ENCODE measurements at regions not wholly inside any gene's neighbourhood (a gene's known extent, or its start where the extent isn't known, plus 50 kb on each side); places are given as distances from the start of the nearest gene placed in this dataset.
"Not testable (repeated sequence)": the region's sequence is repeated elsewhere in the genome, so short reads cannot be mapped to it uniquely, and the experiment has no call there.

DNA sequence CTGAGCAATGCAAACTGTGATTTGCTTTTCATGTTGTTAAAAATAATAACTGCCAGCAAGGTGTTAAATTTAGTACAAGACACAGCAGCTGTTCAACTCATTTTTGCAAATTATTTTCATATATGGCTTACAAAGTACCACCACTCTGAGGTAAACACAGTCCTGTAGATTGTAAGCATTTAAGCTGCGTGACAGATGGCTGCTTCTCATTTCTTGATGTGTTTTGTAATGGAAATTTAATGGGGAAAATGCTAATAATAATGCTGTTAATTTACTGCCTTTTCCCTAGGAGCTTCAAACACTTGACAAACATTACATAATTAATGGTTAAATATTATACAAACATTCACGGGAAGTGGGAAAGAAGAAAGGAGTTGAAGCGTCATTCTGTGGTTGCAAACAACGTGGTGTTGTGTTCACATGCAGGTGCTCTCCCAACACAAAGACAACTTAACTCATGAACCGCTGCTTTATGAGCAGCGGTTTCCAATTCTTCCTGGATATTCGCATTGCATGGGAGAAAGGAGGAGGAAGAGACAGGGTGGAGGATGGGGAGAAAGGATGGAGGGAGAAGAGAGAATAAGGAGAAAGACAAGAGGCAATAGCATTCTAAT, 236.8 kb upstream of the VCX start:
- 24 to 40% methylated on average over 7 of the region's 7 CpGs for WGBS, 2 donors
- intact Hi-C loops (cut with DNase I) = no loop called here

GRCh38 chrX:7603387-7603786, 239.6 kb upstream of the VCX start:
- WGBS, 2 donors = 83 to 100% methylated on average over 1 to 2 of the region's 2 CpGs
- Histone ChIP-seq H3K36me3 (no peaks in the 10 kb centered on the region), H3K27ac (no peak overlapping the region), H3K4me1 (no peaks in the 10 kb centered on the region), H3K4me3 (no peak overlapping the region), H3K9me3 (no peaks in the 10 kb centered on the region), H3K27me3 (no peaks in the 10 kb centered on the region)
- intact Hi-C loops (cut with DNase I) = no loop called here
- TF ChIP-seq POLR2A (IDR thresholded peaks at IDR 0.05) = no peak
- TF ChIP-seq, protein P1, sequence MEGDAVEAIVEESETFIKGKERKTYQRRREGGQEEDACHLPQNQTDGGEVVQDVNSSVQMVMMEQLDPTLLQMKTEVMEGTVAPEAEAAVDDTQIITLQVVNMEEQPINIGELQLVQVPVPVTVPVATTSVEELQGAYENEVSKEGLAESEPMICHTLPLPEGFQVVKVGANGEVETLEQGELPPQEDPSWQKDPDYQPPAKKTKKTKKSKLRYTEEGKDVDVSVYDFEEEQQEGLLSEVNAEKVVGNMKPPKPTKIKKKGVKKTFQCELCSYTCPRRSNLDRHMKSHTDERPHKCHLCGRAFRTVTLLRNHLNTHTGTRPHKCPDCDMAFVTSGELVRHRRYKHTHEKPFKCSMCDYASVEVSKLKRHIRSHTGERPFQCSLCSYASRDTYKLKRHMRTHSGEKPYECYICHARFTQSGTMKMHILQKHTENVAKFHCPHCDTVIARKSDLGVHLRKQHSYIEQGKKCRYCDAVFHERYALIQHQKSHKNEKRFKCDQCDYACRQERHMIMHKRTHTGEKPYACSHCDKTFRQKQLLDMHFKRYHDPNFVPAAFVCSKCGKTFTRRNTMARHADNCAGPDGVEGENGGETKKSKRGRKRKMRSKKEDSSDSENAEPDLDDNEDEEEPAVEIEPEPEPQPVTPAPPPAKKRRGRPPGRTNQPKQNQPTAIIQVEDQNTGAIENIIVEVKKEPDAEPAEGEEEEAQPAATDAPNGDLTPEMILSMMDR (IDR thresholded peaks at IDR 0.05) = no peak
- DNase-seq = no peak

More for the DNA sequence above, 236.8 kb upstream of the VCX start:
- Histone ChIP-seq H3K4me3 (no peak overlapping the region), H3K9me3 (no peaks in the 10 kb centered on the region), H3K27ac (no peak overlapping the region), H3K27me3 (no peaks in the 10 kb centered on the region), H3K4me1 (no peaks in the 10 kb centered on the region), H3K36me3 (no peaks in the 10 kb centered on the region)
- TF ChIP-seq, protein P1 (IDR thresholded peaks at IDR 0.05) = no peak
- no peak for TF ChIP-seq POLR2A (IDR thresholded peaks at IDR 0.05)
- DNase-seq = no peak

GRCh38 chrX:7596822-7597221, 246.1 kb upstream of the VCX start:
- H3K36me3 ChIP-seq = no peaks in the 10 kb centered on the region
- no peak for DNase-seq
- intact Hi-C loops (cut with DNase I) = no loop called here
- no peak overlapping the region for H3K4me3 ChIP-seq
- TF ChIP-seq, protein P1 (IDR thresholded peaks at IDR 0.05) = no peak
- no peak for TF ChIP-seq POLR2A (IDR thresholded peaks at IDR 0.05)
- no peaks in the 10 kb centered on the region for H3K9me3 ChIP-seq
- WGBS, 2 donors = 43 to 68% methylated on average over 2 of the region's 2 CpGs
- H3K4me1 ChIP-seq = no peaks in the 10 kb centered on the region
- H3K27me3 ChIP-seq = no peaks in the 10 kb centered on the region
- no peak overlapping the region for H3K27ac ChIP-seq

DNA sequence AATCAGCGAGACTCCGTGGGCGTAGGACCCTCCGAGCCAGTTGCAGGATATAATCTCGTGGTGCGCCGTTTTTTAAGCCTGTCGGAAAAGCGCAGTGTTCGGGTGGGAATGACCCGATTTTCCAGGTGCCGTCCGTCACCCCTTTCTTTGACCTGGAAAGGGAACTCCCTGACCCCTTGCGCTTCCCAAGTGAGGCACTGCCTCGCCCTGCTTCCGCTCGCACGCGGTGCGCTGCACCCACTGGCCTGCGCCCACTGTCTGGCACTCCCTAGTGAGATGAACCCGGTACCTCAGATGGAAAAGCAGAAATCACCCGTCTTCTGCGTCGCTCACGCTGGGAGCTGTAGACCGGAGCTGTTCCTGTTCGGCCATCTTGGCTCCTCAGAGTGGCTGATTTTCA, 249.6 kb upstream of the VCX start:
- H3K36me3 ChIP-seq; DNase-seq; intact Hi-C loops (cut with DNase I); H3K4me1 ChIP-seq; H3K27ac ChIP-seq; H3K27me3 ChIP-seq; H3K9me3 ChIP-seq; H3K4me3 ChIP-seq: not testable (repeated sequence)
- WGBS, 2 donors = 92 to 96% methylated on average over 7 to 16 of the region's 28 CpGs

- 3 to 6% methylated on average over 2 of the region's 2 CpGs for WGBS, 2 donors
- Histone ChIP-seq H3K27me3 (no peaks in the 10 kb centered on the region), H3K4me3 (no peak overlapping the region), H3K36me3 (no peaks in the 10 kb centered on the region), H3K9me3 (no peaks in the 10 kb centered on the region), H3K27ac (no peak overlapping the region), H3K4me1 (no peaks in the 10 kb centered on the region)
- TF ChIP-seq POLR2A (IDR thresholded peaks at IDR 0.05) = no peak
- TF ChIP-seq, protein P1 (IDR thresholded peaks at IDR 0.05) = peak in 5 of 6 experiments; percentile 20 to 47 (median 25)
- intact Hi-C loops (cut with DNase I) = no loop called here
- no peak for DNase-seq
These were observed 256.8 kb upstream of the VCX start for GRCh38 chrX:7586126-7586525.

DNA sequence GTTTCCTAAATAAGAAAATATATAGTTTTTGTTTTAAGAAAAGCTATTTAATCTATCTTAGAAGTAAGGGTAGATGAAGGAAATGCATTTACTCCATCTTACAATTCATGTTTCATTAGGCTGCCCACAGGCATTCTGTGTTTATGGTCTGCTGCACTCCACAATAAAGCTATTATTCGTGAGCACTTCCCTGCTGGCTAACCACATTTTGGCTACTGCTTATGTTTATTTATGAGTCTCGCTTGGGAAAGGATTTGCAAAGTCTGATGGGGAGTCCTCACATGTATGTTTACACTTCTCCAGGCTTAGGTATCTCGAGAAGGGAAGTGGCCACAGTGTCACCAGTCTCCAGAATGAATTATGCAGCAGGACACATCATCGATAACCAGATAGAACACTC, 260.8 kb upstream of the VCX start:
- no peaks in the 10 kb centered on the region for H3K27me3 ChIP-seq
- TF ChIP-seq, protein P1 (IDR thresholded peaks at IDR 0.05) = no peak
- no peak for TF ChIP-seq POLR2A (IDR thresholded peaks at IDR 0.05)
- H3K27ac ChIP-seq = no peak overlapping the region
- no peaks in the 10 kb centered on the region for H3K9me3 ChIP-seq
- intact Hi-C loops (cut with DNase I) = no loop called here
- no peak overlapping the region for H3K4me3 ChIP-seq
- DNase-seq = no peak
- no peaks in the 10 kb centered on the region for H3K36me3 ChIP-seq
- no peaks in the 10 kb centered on the region for H3K4me1 ChIP-seq
- WGBS, 2 donors = 35 to 62% methylated on average over 2 to 3 of the region's 4 CpGs

Data from esophagus squamous epithelium (tissue), 5 donors.